A673 (cell line): ENCODE measurements at regions not wholly inside any gene's neighbourhood (a gene's known extent, or its start where the extent isn't known, plus 50 kb on each side); places are given as distances from the start of the nearest gene placed in this dataset.

Experiments
- BruUV-seq: library from RNA; stranded (reverse); fragments of 400-500 nt; replicated peaks from 2 replicates; lab custom pipeline; 2021; lab: Mats Ljungman, UMichigan
- CTCF ChIA-PET: fragments of 300-600 bp; sonication (Branson Sonifier 250); formaldehyde crosslinking; loops from one replicate; lab custom pipeline; 2022; ENCODE audit warnings: antibody characterized with exemption; lab: Charles Lee
- POLR2A ChIA-PET: fragments of 300-600 bp; sonication (Branson Sonifier 250); formaldehyde crosslinking; loops from one replicate; lab custom pipeline; 2022; ENCODE audit warnings: antibody characterized with exemption; ENCODE audit not compliant: low non-redundant PET; lab: Charles Lee
- DNase-seq: peaks from one replicate; pipeline ENCODE4 v3.0.0-alpha.2; 2015; ENCODE audit warnings: low spot score
- H3K27ac ChIP-seq: fragments of 200-600 bp; sonication (generic); 2 replicates; pipeline ENCODE4 v1.5.1; 2016; ENCODE audit warnings: mixed run types, low read depth, mild to moderate bottlenecking, mixed read lengths, antibody characterized with exemption, low read length; ENCODE audit not compliant: poor library complexity, severe bottlenecking
- H3K27me3 ChIP-seq: fragments of 200-600 bp; sonication (generic); replicated peaks from 2 replicates; pipeline ENCODE4 v1.6.1; 2017; ENCODE audit warnings: mixed run types, low read depth, mild to moderate bottlenecking, mixed read lengths, antibody characterized with exemption, low read length; ENCODE audit not compliant: insufficient read depth, poor library complexity
- H3K36me3 ChIP-seq: fragments of 200-600 bp; sonication (generic); 2 replicates; pipeline ENCODE4 v1.6.1; 2016; ENCODE audit warnings: mixed run types, mild to moderate bottlenecking, mixed read lengths, antibody characterized with exemption, low read length; ENCODE audit not compliant: insufficient read depth, poor library complexity, severe bottlenecking
- H3K4me1 ChIP-seq: fragments of 200-600 bp; sonication (generic); 2 replicates; pipeline ENCODE4 v1.6.1; 2017; ENCODE audit warnings: mixed run types, mild to moderate bottlenecking, mixed read lengths, antibody characterized with exemption, low read length; ENCODE audit not compliant: insufficient read depth, poor library complexity, severe bottlenecking
- H3K4me3 ChIP-seq: fragments of 200-600 bp; sonication (generic); 2 replicates; pipeline ENCODE4 v1.5.1; 2016; ENCODE audit warnings: low read depth, mixed run types, mild to moderate bottlenecking, mixed read lengths, low read length; ENCODE audit not compliant: poor library complexity, severe bottlenecking
- H3K9me3 ChIP-seq: fragments of 200-600 bp; sonication (generic); 2 replicates; pipeline ENCODE4 v1.6.1; 2016; ENCODE audit warnings: mixed run types, low read depth, mild to moderate bottlenecking, mixed read lengths, antibody characterized with exemption, low read length; ENCODE audit not compliant: poor library complexity, severe bottlenecking
- EZH2 ChIP-seq: fragments of 200-600 bp; sonication (generic); IDR thresholded peaks from 2 replicates; pipeline ENCODE4 v1.6.1; 2017; ENCODE audit warnings: borderline replicate concordance, low read depth, mild to moderate bottlenecking, mixed read lengths, antibody characterized with exemption, low read length; ENCODE audit not compliant: poor library complexity, severe bottlenecking
- intact Hi-C: fragments of 100-400 bp; cut with micrococcal nuclease; formaldehyde crosslinking; loops from one replicate; pipeline ENCODE4 v1.10.0; 2022; ENCODE audit not compliant: unreplicated experiment
- TF ChIP-seq, protein P1 (sequence below): fragments of 300-800, 200-600 bp; sonication (generic); conservative IDR thresholded peaks from 2 replicates; pipeline ENCODE4 v1.5.1; 2017; ENCODE audit warnings: low read depth, mild to moderate bottlenecking, antibody characterized with exemption, low read length, moderate library complexity, mixed read lengths

DNA sequence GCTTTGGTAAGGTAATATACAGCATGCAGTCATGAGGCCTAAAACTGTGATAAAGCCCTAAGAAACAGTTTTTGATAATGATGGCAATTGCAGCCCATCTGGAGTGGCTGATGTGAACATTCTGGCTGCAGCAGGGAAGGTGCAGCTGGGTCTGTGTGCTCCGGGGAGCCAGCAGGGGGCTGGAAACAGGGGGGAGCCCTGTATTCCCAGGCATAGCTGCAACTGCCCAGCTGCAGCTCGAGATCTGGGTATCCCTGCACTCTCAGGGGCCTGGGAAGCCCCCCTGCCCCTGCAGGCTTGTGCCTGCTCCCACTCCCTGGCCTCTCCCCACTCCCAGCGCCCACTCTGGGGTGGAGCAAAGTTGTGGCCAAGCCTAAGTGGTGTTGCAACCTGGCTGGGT is 95.6 kb downstream of the RRAGB start:
- no peaks in the 10 kb centered on the region for H3K27me3 ChIP-seq
- ChIA-PET POLR2A (no interaction called here), CTCF (no interaction called here)
- H3K9me3 ChIP-seq, result no peaks in the 10 kb centered on the region
- no peak for DNase-seq
- no peaks in the 10 kb centered on the region for H3K4me1 ChIP-seq
- no peaks in the 10 kb centered on the region for H3K36me3 ChIP-seq
- H3K4me3 ChIP-seq, result no peak overlapping the region
- TF ChIP-seq EZH2, result no peak
- TF ChIP-seq, protein P1, sequence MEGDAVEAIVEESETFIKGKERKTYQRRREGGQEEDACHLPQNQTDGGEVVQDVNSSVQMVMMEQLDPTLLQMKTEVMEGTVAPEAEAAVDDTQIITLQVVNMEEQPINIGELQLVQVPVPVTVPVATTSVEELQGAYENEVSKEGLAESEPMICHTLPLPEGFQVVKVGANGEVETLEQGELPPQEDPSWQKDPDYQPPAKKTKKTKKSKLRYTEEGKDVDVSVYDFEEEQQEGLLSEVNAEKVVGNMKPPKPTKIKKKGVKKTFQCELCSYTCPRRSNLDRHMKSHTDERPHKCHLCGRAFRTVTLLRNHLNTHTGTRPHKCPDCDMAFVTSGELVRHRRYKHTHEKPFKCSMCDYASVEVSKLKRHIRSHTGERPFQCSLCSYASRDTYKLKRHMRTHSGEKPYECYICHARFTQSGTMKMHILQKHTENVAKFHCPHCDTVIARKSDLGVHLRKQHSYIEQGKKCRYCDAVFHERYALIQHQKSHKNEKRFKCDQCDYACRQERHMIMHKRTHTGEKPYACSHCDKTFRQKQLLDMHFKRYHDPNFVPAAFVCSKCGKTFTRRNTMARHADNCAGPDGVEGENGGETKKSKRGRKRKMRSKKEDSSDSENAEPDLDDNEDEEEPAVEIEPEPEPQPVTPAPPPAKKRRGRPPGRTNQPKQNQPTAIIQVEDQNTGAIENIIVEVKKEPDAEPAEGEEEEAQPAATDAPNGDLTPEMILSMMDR, result no peak
- no TSS peak for BruUV-seq
- intact Hi-C loops, result no loop called here
- no peak overlapping the region for H3K27ac ChIP-seq

DNA sequence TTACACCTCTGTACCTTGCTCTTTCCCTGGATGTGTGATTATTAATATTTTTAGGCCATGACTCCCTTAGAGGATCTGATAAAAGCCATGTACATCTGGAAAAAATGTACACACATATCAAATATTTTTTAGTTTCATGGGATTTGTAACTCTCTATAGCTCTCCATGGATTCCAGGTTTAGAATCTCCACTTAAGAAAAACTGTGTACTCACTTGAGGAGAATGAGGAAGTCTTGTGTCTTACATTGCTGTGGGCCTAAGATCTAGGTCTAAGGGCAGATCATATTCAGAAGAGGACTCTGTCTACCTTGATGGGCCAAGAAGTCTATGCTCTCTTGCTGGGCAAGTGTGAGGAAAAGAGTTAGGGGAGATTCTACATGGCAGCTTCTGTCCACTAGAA is 98.0 kb downstream of the RRAGB start:
- Histone ChIP-seq H3K27ac (no peak overlapping the region), H3K4me1 (no peaks in the 10 kb centered on the region), H3K36me3 (no peaks in the 10 kb centered on the region), H3K9me3 (no peaks in the 10 kb centered on the region), H3K27me3 (no peaks in the 10 kb centered on the region), H3K4me3 (no peak overlapping the region)
- intact Hi-C loops, result no loop called here
- DNase-seq, result no peak
- CTCF ChIA-PET, result no interaction called here
- TF ChIP-seq, protein P1, result no peak
- no peak for TF ChIP-seq EZH2
- POLR2A ChIA-PET, result no interaction called here
- BruUV-seq, result no TSS peak

- intact Hi-C loops, result no loop called here
- ChIA-PET POLR2A (no interaction called here), CTCF (no interaction called here)
- Histone ChIP-seq H3K36me3 (no peaks in the 10 kb centered on the region), H3K4me1 (no peaks in the 10 kb centered on the region), H3K9me3 (no peaks in the 10 kb centered on the region), H3K4me3 (no peak overlapping the region), H3K27me3 (no peaks in the 10 kb centered on the region), H3K27ac (no peak overlapping the region)
- DNase-seq, result no peak
- TF ChIP-seq, protein P1, result no peak
- TF ChIP-seq EZH2, result no peak
- no TSS peak for BruUV-seq
Measured at GRCh38 chrX:55816023-55816422, 98.5 kb downstream of the RRAGB start.
